Liver (tissue), 8 donors: ENCODE measurements at regions not wholly inside any gene's neighbourhood (a gene's known extent, or its start where the extent isn't known, plus 50 kb on each side); places are given as distances from the start of the nearest gene placed in this dataset.

Experiments used
- DNase-seq: peaks from one replicate; pipeline ENCODE4 v3.0.0-alpha.2; 2017; ENCODE audit warnings: low spot score
- H3K27ac ChIP-seq, 2 donors: one replicate each; pipeline ENCODE4 v1.7.0; 2013; ENCODE audit warnings: inconsistent platforms in 2 of 2, low read length in 2 of 2, control low read depth in 1 of 2, low read depth in 1 of 2, mild to moderate bottlenecking in 1 of 2
- H3K27me3 ChIP-seq, 4 donors: one replicate each; pipeline versions ENCODE4 v1.6.1 to v1.7.0; 2013; ENCODE audit warnings: low read length in 3 of 4, inconsistent platforms in 1 of 4, mild to moderate bottlenecking in 1 of 4, moderate library complexity in 1 of 4; ENCODE audit not compliant: control insufficient read depth in 4 of 4, insufficient read depth in 4 of 4
- H3K36me3 ChIP-seq, 4 donors: one replicate each; pipeline versions ENCODE4 v1.6.1 to v1.7.0; 2013; ENCODE audit warnings: low read length in 3 of 4, mild to moderate bottlenecking in 3 of 4, low read depth in 1 of 4, moderate library complexity in 1 of 4; ENCODE audit not compliant: control insufficient read depth in 4 of 4, insufficient read depth in 3 of 4
- H3K4me1 ChIP-seq, 4 donors: one replicate each; pipeline versions ENCODE4 v1.6.1 to v1.7.0; 2013; ENCODE audit warnings: low read length in 3 of 4, mild to moderate bottlenecking in 3 of 4, moderate library complexity in 1 of 4; ENCODE audit not compliant: control insufficient read depth in 4 of 4, insufficient read depth in 4 of 4
- H3K4me3 ChIP-seq, 3 donors: one replicate each; pipeline versions ENCODE4 v1.6.1 to v1.7.0; 2013; ENCODE audit warnings: low read length in 3 of 3, control low read depth in 1 of 3, low read depth in 1 of 3, mild to moderate bottlenecking in 1 of 3
- H3K9ac ChIP-seq, 2 donors: one replicate each; pipeline ENCODE4 v1.7.0; 2013; ENCODE audit warnings: low read length in 2 of 2, mild to moderate bottlenecking in 2 of 2, moderate library complexity in 2 of 2, control low read depth in 1 of 2, low read depth in 1 of 2
- H3K9me3 ChIP-seq, 4 donors: one replicate each; pipeline versions ENCODE4 v1.6.1 to v1.7.0; 2013; ENCODE audit warnings: low read length in 3 of 4; ENCODE audit not compliant: control insufficient read depth in 4 of 4
- EGR1 ChIP-seq, 2 donors: IDR thresholded peaks; 2 replicates each; pipeline ENCODE4 v1.6.1; 2016 to 2018; ENCODE audit warnings: antibody characterized with exemption in 2 of 2, low read depth in 2 of 2
- FOXA1 ChIP-seq: IDR thresholded peaks from 2 replicates; pipeline ENCODE4 v1.6.1; 2016; ENCODE audit warnings: antibody characterized with exemption
- FOXA2 ChIP-seq: IDR thresholded peaks from 2 replicates; pipeline ENCODE4 v1.6.1; 2016; ENCODE audit warnings: antibody characterized with exemption
- GABPA ChIP-seq, 2 donors: IDR thresholded peaks in 1 of 2; conservative IDR thresholded peaks in 1 of 2; 2 replicates each; pipeline ENCODE4 v1.6.1; 2016; ENCODE audit warnings: antibody characterized with exemption in 2 of 2, mild to moderate bottlenecking in 1 of 2, moderate library complexity in 1 of 2
- HNF4A ChIP-seq, 2 donors: conservative IDR thresholded peaks; 2 replicates each; pipeline ENCODE4 v1.6.1; 2016; ENCODE audit warnings: antibody characterized with exemption in 2 of 2, mild to moderate bottlenecking in 2 of 2
- HNF4G ChIP-seq: IDR thresholded peaks from 2 replicates; pipeline ENCODE4 v1.6.1; 2016; ENCODE audit warnings: antibody characterized with exemption
- JUND ChIP-seq, 2 donors: IDR thresholded peaks; 2 replicates each; pipeline ENCODE4 v1.6.1; 2016; ENCODE audit warnings: antibody characterized with exemption in 2 of 2
- NR2F2 ChIP-seq: IDR thresholded peaks from 2 replicates; pipeline ENCODE4 v1.6.1; 2016; ENCODE audit warnings: antibody characterized with exemption
- RAD21 ChIP-seq, 2 donors: IDR thresholded peaks; 2 replicates each; pipeline ENCODE4 v1.6.1; 2016; ENCODE audit warnings: antibody characterized with exemption in 2 of 2, mild to moderate bottlenecking in 2 of 2
- RXRA ChIP-seq, 2 donors: IDR thresholded peaks; 2 replicates each; pipeline ENCODE4 v1.6.1; 2017 to 2018; ENCODE audit warnings: antibody characterized with exemption in 2 of 2, mild to moderate bottlenecking in 1 of 2
- SP1 ChIP-seq: IDR thresholded peaks from 2 replicates; pipeline ENCODE4 v1.6.1; 2018; ENCODE audit warnings: antibody characterized with exemption, mild to moderate bottlenecking
- TAF1 ChIP-seq: conservative IDR thresholded peaks from 2 replicates; pipeline ENCODE4 v1.6.1; 2016; ENCODE audit warnings: antibody characterized with exemption, mild to moderate bottlenecking
- WGBS: extraction: QIAGEN DNeasy Blood & Tissue Kit; methylation state at CpG from one replicate; pipeline ENCODE4 v1.1.7; 2013; 5-methylcytosine and 5-hydroxymethylcytosine counted together
- TF ChIP-seq, protein P1 (sequence below): IDR thresholded peaks from 2 replicates; pipeline ENCODE4 v1.6.1; 2016; ENCODE audit warnings: antibody characterized with exemption
- TF ChIP-seq, protein P2 (sequence below): fragments of 150-350 bp; IDR thresholded peaks from 2 replicates; pipeline ENCODE4 v1.5.1; 2017; ENCODE audit warnings: improper control_type of control experiment, low read depth, low read length; ENCODE audit not compliant: missing input control
- TF ChIP-seq, protein P3 (sequence below): IDR thresholded peaks from 2 replicates; pipeline ENCODE4 v1.6.1; 2016; ENCODE audit warnings: antibody characterized with exemption
- TF ChIP-seq, protein P4 (sequence below): IDR thresholded peaks from 2 replicates; pipeline ENCODE4 v1.6.1; 2016; ENCODE audit warnings: antibody characterized with exemption
- donor health status: healthy.
- donor health status: healthy.
- donor health status: healthy.
- donor health status: healthy.
- donor health status: healthy.

DNA sequence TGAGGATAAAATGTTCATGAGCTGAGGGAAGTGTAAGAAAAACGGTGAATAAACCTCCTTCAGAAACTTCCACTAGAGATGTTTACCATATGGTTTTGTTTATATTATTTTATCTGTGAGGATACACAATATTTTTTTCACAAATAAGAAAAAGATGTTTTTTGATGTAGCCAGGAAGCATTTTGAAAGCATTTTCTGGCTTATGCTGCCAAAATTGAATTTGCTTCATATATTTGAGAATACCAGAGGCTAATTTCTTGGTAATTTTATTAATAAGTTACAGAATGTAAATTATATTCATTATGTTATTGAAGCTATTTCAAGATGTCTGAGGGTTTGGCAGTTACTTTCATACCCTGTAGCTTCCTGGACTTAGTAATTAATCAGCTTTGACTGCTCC lies 686.6 kb downstream of the LUZP2 start (continued):
- TF ChIP-seq HNF4A (conservative IDR thresholded peaks at IDR 0.05) = no peak
- TF ChIP-seq FOXA1 = no peak
- TF ChIP-seq, protein P1, sequence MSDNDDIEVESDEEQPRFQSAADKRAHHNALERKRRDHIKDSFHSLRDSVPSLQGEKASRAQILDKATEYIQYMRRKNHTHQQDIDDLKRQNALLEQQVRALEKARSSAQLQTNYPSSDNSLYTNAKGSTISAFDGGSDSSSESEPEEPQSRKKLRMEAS = no peak
- no peak for TF ChIP-seq EGR1 (IDR thresholded peaks at IDR 0.05; ENCODE audit: low read depth in 2 of 2)
- TF ChIP-seq, protein P2, sequence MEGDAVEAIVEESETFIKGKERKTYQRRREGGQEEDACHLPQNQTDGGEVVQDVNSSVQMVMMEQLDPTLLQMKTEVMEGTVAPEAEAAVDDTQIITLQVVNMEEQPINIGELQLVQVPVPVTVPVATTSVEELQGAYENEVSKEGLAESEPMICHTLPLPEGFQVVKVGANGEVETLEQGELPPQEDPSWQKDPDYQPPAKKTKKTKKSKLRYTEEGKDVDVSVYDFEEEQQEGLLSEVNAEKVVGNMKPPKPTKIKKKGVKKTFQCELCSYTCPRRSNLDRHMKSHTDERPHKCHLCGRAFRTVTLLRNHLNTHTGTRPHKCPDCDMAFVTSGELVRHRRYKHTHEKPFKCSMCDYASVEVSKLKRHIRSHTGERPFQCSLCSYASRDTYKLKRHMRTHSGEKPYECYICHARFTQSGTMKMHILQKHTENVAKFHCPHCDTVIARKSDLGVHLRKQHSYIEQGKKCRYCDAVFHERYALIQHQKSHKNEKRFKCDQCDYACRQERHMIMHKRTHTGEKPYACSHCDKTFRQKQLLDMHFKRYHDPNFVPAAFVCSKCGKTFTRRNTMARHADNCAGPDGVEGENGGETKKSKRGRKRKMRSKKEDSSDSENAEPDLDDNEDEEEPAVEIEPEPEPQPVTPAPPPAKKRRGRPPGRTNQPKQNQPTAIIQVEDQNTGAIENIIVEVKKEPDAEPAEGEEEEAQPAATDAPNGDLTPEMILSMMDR = no peak

DNA sequence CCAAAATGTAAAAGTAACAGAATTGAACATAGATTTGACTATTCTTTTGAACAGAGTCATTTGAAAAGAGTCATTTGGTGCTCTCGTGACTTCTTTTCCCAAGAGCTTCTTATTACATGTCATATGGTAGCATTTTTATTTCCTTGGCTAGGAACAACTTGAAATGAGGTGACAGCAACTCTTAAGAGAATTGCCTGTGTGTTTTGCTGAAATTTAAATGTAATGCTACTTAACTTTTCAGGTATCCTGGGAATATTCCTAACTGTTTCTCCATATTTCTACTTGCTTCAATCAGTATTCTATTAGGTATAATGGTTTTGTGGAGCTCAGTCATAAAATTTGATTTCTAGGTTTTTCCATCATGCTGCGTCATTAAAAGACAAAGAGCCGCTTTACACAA lies 700.7 kb downstream of the LUZP2 start:
- H3K9me3 ChIP-seq = no peaks in the 10 kb centered on the region
- no peaks in the 10 kb centered on the region for H3K36me3 ChIP-seq
- no peak overlapping the region for H3K27ac ChIP-seq
- TF ChIP-seq GABPA (IDR thresholded peaks at IDR 0.05 in 1 of 2, conservative IDR thresholded peaks at IDR 0.05 in 1 of 2) = no peak
- TF ChIP-seq, protein P1 = no peak
- TF ChIP-seq RXRA (IDR thresholded peaks at IDR 0.05) = no peak
- TF ChIP-seq RAD21 (IDR thresholded peaks at IDR 0.05) = no peak
- TF ChIP-seq, protein P3, sequence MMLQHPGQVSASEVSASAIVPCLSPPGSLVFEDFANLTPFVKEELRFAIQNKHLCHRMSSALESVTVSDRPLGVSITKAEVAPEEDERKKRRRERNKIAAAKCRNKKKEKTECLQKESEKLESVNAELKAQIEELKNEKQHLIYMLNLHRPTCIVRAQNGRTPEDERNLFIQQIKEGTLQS = no peak
- TF ChIP-seq NR2F2 = no peak
- TF ChIP-seq JUND (IDR thresholded peaks at IDR 0.05) = no peak
- TF ChIP-seq HNF4G = no peak
- TF ChIP-seq, protein P4, sequence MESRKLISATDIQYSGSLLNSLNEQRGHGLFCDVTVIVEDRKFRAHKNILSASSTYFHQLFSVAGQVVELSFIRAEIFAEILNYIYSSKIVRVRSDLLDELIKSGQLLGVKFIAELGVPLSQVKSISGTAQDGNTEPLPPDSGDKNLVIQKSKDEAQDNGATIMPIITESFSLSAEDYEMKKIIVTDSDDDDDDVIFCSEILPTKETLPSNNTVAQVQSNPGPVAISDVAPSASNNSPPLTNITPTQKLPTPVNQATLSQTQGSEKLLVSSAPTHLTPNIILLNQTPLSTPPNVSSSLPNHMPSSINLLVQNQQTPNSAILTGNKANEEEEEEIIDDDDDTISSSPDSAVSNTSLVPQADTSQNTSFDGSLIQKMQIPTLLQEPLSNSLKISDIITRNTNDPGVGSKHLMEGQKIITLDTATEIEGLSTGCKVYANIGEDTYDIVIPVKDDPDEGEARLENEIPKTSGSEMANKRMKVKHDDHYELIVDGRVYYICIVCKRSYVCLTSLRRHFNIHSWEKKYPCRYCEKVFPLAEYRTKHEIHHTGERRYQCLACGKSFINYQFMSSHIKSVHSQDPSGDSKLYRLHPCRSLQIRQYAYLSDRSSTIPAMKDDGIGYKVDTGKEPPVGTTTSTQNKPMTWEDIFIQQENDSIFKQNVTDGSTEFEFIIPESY = no peak
- TF ChIP-seq EGR1 (IDR thresholded peaks at IDR 0.05; ENCODE audit: low read depth in 2 of 2) = no peak
- TF ChIP-seq, protein P2 = no peak
- TF ChIP-seq FOXA2 = no peak
- no peak for TF ChIP-seq TAF1
- no peak for TF ChIP-seq HNF4A (conservative IDR thresholded peaks at IDR 0.05)
- no peak for TF ChIP-seq SP1
- DNase-seq = no peak
- no peaks in the 10 kb centered on the region for H3K27me3 ChIP-seq
- H3K9ac ChIP-seq = no peak overlapping the region
- H3K4me3 ChIP-seq = no peak overlapping the region
- no peaks in the 10 kb centered on the region for H3K4me1 ChIP-seq
- WGBS = 78% methylated on average over 3 of the region's 3 CpGs
